ENCODE measurements at regions not wholly inside any gene's neighbourhood (a gene's known extent, or its start where the extent isn't known, plus 50 kb on each side); places are given as distances from the start of the nearest gene placed in this dataset.

GRCh38 chr16:9256196-9256595 lies 164.8 kb downstream of the HAPSTR1 start:
- peak; percentile 78 for DNase-seq

DNA sequence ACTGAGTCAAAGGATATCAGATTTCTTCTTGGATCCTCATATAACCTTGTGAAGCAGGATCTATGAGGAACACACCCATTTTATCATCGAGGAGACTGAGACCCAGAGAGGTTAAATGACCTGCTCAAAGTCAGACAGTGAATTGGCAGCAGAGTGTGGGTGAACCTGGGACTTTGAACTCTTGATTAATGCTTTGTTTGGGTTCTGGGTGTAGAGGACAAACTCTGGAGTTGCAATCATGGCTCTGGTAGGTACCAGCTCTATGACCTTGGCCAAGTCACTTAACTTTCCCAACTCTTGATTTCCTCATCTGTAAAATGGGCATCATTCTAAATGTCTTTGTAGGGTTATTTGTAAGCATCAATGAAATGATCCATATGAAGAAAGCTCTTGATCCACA lies 166.4 kb downstream of the HAPSTR1 start:
- DNase-seq, result no peak

DNA sequence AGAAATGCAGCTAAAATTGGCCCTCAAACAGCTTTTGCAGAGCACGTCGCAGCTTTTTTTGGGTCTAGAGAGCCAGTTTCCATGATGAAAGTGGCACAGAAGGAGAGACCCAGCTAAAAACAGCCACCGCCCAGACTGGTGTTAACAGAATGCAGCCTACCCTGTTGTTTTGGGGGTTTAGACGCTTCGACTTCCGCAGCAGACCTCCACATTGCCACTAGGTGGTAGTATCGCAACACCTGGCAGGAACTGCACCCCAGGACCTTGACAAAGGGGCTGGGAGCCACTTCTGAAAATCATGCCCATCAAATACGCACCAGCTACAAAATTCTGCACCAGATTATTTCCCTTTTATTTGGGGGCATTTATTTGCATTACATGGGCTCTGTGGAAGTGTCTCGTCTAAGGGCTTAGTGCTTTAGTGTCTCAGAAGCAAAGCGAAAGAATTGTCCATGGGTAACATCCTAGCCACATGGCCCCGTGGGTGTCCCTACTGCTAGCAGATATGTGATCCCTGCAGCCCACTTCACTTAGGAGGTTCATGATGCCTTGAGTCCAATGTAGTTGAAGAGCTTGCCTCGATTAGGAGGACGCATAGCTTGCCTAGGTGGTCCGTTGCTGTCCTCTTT lies 167.1 kb downstream of the HAPSTR1 start:
- peak; percentile 62 for DNase-seq

DNA sequence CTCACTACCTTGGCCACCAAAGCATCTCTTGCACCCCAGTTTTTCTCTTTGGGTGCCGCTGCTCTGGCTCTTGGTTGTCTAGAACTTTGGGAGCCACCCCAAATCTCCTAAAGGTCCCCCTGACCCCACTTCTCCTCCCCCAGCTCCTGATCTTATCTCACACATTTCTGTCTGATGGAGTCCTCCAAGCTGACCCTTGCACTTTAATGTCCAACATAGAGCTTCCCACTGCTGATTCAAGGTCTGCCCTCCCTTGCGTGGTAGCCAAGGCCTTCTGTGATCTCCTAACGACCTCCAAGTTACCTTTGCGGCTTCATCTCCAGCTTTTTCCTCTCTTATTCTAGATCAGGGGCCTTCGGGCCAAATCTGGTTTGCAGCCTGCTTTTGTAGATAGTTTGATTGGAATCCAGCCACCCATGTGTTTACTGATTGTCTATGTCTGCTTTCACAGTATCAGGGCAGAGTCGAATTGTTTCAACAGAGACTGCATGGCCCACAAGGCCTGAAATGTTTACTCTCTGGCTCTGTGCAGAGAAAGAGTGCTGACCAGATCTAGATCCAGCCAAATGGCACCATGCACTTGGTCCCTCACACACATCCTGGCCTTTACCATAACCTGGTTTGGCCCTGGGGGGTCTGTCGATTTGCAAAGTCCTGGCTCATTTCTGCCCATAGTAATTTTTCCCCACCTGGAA lies 168.6 kb downstream of the HAPSTR1 start:
- DNase-seq, result no peak

- peak; percentile 50 for DNase-seq
Observed at GRCh38 chr16:9260666-9261065, 169.2 kb downstream of the HAPSTR1 start.

- DNase-seq, result no peak
Observed at GRCh38 chr16:9261376-9261775, 169.9 kb downstream of the HAPSTR1 start.

- DNase-seq, result no peak
Observed at GRCh38 chr16:9262941-9263715, 171.7 kb downstream of the HAPSTR1 start.

- no peak for DNase-seq
Observed at GRCh38 chr16:9264067-9264466, 172.6 kb downstream of the HAPSTR1 start.

GRCh38 chr16:9268446-9268845 lies 177.0 kb downstream of the HAPSTR1 start:
- DNase-seq, result no peak

GRCh38 chr16:9270424-9270823 lies 179.0 kb downstream of the HAPSTR1 start:
- no peak for DNase-seq

- no peak for DNase-seq
Observed at GRCh38 chr16:9270941-9271340, 179.5 kb downstream of the HAPSTR1 start.

DNA sequence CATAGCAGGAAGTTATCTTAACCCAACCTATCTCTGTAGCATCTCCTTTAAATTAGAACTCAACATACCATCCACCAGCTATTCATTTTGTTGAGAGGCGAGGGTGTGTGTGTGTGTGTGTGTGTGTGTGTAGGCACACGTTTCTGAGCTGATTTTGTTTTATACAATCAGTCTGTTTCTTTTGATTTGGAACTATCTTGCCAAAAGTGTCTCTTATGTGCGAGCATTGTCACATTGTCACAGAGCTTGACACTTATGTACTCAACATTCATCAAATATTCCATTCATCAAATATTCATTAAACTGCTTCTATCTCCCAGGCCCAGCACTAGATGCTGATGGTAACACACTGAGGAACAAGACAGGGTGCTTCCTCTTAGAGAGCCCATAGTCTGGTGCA lies 180.4 kb downstream of the HAPSTR1 start:
- DNase-seq, result no peak

DNA sequence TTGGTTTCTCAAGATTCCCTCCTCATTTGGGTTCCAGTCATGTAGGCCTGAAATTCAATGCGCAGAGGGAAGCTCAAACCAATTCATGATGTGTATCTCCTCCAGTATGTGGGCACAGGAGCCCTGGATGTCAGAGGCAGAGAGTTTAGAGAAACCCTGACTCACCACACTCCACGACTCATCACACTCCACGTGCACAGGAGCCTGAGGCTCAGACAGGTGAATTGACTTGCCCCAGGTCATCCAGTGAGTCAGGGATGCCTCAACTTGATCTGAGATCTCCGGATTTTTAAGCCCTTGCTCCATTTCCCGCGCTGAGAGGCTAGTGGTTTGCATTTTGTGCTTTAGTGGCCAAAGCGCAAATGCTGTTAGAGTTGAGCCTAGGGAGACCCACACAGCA lies 183.9 kb downstream of the HAPSTR1 start:
- DNase-seq, result no peak

DNA sequence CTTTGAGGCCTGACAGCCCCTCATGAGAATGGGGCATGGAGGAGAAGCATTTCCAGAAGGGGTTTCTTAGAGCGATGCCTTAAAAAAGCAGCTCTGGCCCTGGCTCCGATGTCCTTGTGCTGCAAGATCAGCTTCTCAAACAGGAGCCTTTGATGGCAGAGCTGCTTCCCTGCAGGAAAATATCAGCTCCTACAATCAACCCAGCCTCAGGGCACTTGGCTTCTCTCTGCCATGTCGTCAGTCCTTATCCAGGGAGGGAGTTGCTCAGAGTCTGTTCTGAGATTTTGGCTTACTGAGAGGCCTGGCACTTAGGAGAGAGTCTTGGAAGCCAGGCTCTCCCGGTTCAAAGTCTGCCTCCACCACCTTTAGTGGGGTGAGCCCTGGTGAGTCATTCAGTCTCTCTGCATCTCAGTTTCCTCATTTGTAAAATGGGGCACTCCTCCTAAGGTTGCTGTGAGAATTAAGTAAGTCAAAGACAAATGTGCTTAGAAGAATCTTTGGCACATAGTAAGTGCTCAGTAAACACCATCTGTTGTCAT lies 184.4 kb downstream of the HAPSTR1 start:
- no peak for DNase-seq

- no peak for DNase-seq
Observed at GRCh38 chr16:9279291-9280068, 188.0 kb downstream of the HAPSTR1 start.

GRCh38 chr16:9280069-9280466 lies 188.6 kb downstream of the HAPSTR1 start:
- DNase-seq, result no peak

DNA sequence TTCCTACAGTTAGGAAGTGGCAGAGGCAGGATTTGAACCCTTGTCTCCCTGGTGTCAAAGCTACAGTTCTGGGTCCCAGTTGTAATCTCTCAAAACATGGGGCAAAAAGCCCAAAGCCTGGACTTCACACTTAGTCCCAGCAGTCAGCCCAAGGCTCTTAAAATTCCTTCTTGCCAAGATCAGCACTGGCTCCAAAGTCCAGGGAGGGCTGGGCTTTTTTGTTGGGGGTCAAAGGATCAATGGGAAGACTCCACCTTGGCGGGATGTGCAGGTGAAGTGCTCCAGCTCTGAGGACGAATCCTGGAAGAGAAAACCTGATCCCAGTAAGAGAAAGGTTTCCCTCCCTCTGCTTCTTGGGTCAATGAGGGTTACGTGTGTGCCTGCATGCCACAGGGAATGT lies 195.5 kb downstream of the HAPSTR1 start:
- DNase-seq, result no peak

GRCh38 chr16:9296271-9296590 lies 204.8 kb downstream of the HAPSTR1 start:
- no peak for DNase-seq

DNA sequence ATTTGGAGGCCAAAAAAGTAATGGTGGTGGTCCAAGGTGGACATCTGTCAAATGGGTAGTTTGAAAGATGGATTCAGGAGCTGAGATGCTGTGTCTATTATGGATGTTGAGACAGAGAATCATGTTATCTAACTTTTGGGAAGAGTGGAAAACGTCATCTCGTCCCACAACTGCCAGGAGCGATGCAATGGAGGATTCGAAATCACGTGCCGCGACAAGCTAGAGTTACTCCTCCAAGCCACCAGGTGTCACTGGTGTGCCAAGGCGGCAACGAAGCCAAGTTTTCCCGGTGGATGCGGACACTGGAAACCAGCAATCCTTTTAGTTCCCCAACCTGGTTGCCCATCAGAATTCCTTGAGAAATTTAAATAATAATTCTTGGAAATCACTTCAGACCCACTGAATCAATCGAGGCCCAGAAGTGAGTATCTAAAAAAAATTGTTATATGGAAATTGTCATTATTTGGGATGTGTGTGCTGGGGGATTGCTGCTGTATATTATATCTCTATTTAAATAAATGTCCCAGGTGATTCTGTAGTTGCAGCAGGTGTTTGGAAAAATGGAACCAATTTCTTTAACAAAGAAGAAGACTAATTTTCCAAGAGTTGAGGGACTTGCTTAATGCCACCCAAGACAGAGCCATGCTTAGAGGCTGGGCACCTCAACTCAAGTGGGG lies 206.1 kb downstream of the HAPSTR1 start:
- peak; percentile 11 for DNase-seq

- DNase-seq, result no peak
Observed at GRCh38 chr16:9300252-9300651, 208.8 kb downstream of the HAPSTR1 start.

- DNase-seq, result no peak
Observed at GRCh38 chr16:9302072-9302471, 210.6 kb downstream of the HAPSTR1 start.

GRCh38 chr16:9306753-9307152 lies 215.3 kb downstream of the HAPSTR1 start:
- DNase-seq, result no peak

- no peak for DNase-seq
Observed at GRCh38 chr16:9307446-9307845, 216.0 kb downstream of the HAPSTR1 start.

Measured in RPMI8226 (cell line).